ENCODE measurements at regions not wholly inside any gene's neighbourhood (a gene's known extent, or its start where the extent isn't known, plus 50 kb on each side); places are given as distances from the start of the nearest gene placed in this dataset.

DNA sequence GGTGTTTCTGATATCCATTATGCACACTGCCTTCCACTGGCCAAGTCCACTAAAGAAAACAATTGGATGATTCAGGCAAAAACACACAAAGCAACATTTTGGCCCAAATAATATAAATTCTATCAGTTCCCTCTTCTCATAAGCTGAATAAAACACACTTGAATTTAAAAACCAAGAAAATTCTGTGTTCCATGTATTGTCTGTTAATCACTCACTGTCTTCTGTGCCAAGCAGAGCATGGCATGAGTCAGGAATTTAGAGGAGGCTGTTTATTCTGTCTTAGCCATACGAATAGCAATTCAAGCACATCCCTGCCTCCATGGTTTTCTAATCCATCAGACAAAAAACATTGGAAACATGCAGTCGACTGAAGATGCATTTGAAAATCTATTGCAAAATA, 215.6 kb upstream of the UMPS start:
- TF ChIP-seq CTCF (conservative IDR thresholded peaks at IDR 0.05; ENCODE audit: low read length), result no peak
- no peak for DNase-seq (ENCODE audit: low read depth)
- no peak overlapping the region for H3K4me3 ChIP-seq (ENCODE audit: low read length)

GRCh38 chr3:124516333-124516732, 213.9 kb upstream of the UMPS start:
- H3K4me3 ChIP-seq (ENCODE audit: low read length), result no peak overlapping the region
- TF ChIP-seq CTCF (conservative IDR thresholded peaks at IDR 0.05; ENCODE audit: low read length), result no peak
- DNase-seq (ENCODE audit: low read depth), result no peak

GRCh38 chr3:124517306-124517705, 212.9 kb upstream of the UMPS start:
- H3K4me3 ChIP-seq (ENCODE audit: low read length), result no peak overlapping the region
- TF ChIP-seq CTCF (conservative IDR thresholded peaks at IDR 0.05; ENCODE audit: low read length), result no peak
- DNase-seq (ENCODE audit: low read depth), result no peak

DNA sequence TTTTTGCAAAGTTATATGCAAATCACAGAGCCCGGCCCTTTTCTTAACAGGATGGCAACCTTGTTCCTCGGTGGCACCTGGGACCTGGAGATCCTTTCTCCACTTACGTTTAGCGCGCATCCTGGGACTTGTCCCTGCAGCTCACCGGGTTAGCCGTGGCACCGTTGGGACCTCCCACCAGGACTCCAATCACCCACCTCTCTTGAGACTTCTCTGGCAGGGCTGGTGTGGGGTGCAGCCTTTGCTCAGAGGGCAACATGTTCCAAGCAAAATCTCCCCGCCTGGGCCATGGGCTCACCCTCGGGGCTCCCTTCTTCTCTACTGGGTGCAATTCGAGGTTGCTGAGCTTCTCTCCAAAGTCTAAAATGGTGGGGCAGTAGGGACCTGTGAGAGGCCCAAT, 211.9 kb upstream of the UMPS start:
- no peak overlapping the region for H3K4me3 ChIP-seq (ENCODE audit: low read length)
- no peak for TF ChIP-seq CTCF (conservative IDR thresholded peaks at IDR 0.05; ENCODE audit: low read length)
- DNase-seq (ENCODE audit: low read depth), result no peak

- no peak for DNase-seq (ENCODE audit: low read depth)
- no peak overlapping the region for H3K4me3 ChIP-seq (ENCODE audit: low read length)
- TF ChIP-seq CTCF (conservative IDR thresholded peaks at IDR 0.05; ENCODE audit: low read length), result no peak
Measured at GRCh38 chr3:124519591-124520194, 210.6 kb upstream of the UMPS start.

GRCh38 chr3:124520970-124521369, 209.3 kb upstream of the UMPS start:
- no peak for TF ChIP-seq CTCF (conservative IDR thresholded peaks at IDR 0.05; ENCODE audit: low read length)
- H3K4me3 ChIP-seq (ENCODE audit: low read length), result no peak overlapping the region
- DNase-seq (ENCODE audit: low read depth), result no peak

DNA sequence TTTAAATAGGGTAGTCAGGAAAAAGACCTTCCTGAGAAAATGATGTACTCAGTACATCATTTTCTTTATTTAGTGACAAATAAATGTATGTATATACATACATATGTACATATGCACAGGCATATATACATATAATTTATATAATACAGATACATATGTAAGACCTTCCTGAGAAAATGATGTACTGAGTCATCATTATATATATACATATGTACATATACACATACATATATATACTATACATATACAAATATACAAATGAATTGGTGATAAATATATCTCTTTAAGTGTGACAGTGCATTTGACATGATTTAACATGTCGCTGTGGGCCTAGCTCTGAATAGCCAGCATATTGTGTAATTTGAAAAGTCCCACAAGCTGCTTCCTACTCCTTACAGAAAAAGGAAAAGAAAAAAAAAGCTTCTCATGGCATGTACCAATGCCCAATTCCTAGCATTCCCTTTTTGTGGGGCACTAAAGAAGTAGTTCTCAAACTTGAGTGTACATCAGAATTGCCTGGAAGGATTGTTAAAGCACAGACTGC, 208.1 kb upstream of the UMPS start:
- no peak for DNase-seq (ENCODE audit: low read depth)
- no peak for TF ChIP-seq CTCF (conservative IDR thresholded peaks at IDR 0.05; ENCODE audit: low read length)
- H3K4me3 ChIP-seq (ENCODE audit: low read length), result no peak overlapping the region
